Bronchial epithelial cell (primary cell): ENCODE measurements at regions not wholly inside any gene's neighbourhood (a gene's known extent, or its start where the extent isn't known, plus 50 kb on each side); places are given as distances from the start of the nearest gene placed in this dataset.
A peak's percentile ranks its signal among the peaks of the same experiment; 100 is the strongest.
"Not testable (repeated sequence)": the region's sequence is repeated elsewhere in the genome, so short reads cannot be mapped to it uniquely, and the experiment has no call there.

Experiments
- DNase-seq: peaks from one replicate; pipeline ENCODE4 v3.0.0-alpha.2; 2010; ENCODE audit warnings: low read depth
- FAIRE-seq: peaks from 2 replicates; lab custom pipeline; 2011; peaks lifted over from hg19 to GRCh38; lab: Jason Lieb, UNC
- H3K27me3 ChIP-seq: 2 replicates; pipeline ENCODE4 v1.5.1; 2011; ENCODE audit warnings: low read length; ENCODE audit not compliant: control insufficient read depth, insufficient read depth
- H3K36me3 ChIP-seq: 2 replicates; pipeline ENCODE4 v1.5.1; 2011; ENCODE audit warnings: low read length; ENCODE audit not compliant: control insufficient read depth, insufficient read depth
- H3K4me3 ChIP-seq: 2 replicates; pipeline ENCODE4 v1.5.1; 2011; ENCODE audit warnings: mild to moderate bottlenecking, low read depth, low read length, control low read depth
- TF ChIP-seq, protein P1 (sequence below): IDR thresholded peaks from 2 replicates; pipeline ENCODE4 v1.5.1; 2011; ENCODE audit warnings: mild to moderate bottlenecking, moderate library complexity, low read length, control low read depth, inconsistent platforms; ENCODE audit not compliant: insufficient read depth, severe bottlenecking

DNA sequence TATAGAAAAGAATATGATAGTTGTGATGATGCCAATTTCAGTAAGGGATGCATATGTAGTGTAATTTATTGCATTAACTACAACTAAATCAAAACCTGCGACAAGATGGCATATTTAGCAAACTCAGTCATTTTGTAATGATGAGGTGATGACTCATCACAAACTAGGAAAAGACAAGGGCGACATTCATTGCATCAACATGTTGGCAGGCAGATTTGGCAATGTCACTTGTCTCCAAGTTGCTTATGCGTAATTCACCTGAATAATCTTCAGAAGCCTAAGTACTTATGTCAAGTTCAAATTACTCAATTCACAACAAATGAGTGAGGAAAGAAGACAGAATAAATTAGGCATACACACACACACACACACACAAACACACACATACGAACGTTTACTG, 273.2 kb upstream of the RGPD4 start:
- no peak for FAIRE-seq
- TF ChIP-seq, protein P1, sequence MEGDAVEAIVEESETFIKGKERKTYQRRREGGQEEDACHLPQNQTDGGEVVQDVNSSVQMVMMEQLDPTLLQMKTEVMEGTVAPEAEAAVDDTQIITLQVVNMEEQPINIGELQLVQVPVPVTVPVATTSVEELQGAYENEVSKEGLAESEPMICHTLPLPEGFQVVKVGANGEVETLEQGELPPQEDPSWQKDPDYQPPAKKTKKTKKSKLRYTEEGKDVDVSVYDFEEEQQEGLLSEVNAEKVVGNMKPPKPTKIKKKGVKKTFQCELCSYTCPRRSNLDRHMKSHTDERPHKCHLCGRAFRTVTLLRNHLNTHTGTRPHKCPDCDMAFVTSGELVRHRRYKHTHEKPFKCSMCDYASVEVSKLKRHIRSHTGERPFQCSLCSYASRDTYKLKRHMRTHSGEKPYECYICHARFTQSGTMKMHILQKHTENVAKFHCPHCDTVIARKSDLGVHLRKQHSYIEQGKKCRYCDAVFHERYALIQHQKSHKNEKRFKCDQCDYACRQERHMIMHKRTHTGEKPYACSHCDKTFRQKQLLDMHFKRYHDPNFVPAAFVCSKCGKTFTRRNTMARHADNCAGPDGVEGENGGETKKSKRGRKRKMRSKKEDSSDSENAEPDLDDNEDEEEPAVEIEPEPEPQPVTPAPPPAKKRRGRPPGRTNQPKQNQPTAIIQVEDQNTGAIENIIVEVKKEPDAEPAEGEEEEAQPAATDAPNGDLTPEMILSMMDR, result no peak
- H3K4me3 ChIP-seq, result no peak overlapping the region
- H3K27me3 ChIP-seq, result no peaks in the 10 kb centered on the region
- no peaks in the 10 kb centered on the region for H3K36me3 ChIP-seq
- peak; percentile 73 for DNase-seq

DNA sequence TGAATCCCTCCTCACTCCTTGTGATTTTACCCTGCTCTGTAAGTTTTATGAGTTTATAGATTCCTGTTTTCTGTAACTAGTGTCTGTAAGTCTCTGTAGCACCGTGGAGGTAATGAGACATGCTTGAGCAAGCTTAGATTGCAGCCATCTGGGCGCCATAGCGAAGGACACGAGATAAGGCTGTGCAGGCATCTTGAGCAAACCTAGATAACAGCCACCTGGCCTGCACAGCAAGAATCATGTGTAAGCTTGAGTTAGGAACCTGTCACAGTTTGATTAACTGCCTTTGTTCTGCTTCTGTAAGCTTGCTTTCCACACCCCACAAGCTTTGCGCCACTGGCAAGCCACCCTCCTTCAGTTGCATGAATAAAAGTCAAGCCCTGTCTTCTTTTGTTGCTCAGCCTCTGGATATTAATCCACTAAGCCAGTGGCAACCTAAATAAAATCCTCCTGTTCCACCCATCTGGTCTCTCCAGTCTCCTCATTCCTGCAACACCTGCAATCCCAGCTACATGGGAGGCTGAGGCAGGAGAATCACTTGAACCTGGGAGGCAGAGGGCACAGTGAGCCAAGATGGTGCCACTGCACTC, 270.6 kb upstream of the RGPD4 start:
- no peak for DNase-seq
- Histone ChIP-seq H3K27me3 (no peaks in the 10 kb centered on the region), H3K4me3 (no peak overlapping the region), H3K36me3 (no peaks in the 10 kb centered on the region)
- TF ChIP-seq, protein P1, result no peak
- peak; percentile 83 for FAIRE-seq

DNA sequence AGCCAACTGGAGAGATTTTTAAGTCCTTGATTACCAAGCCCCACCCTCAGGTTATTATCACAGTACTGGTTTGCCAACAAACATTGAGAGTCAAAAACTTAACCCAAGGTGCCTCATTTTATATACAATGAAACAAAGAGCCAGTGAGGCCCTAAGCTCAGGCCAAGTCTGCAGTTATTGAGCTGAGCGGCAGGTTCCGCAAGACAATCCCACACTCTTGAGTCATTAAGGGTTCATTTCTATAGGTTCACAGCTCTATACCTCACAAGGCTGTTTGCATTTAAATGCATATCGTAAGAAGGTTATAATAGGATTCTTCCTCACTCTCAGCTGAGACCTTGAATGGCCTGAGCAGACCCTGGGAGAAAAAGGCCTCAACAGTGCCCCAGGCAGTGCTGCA, 268.4 kb upstream of the RGPD4 start:
- H3K4me3 ChIP-seq, result no peak overlapping the region
- H3K27me3 ChIP-seq, result no peaks in the 10 kb centered on the region
- TF ChIP-seq, protein P1, result no peak
- FAIRE-seq, result no peak
- DNase-seq, result no peak
- H3K36me3 ChIP-seq, result no peaks in the 10 kb centered on the region

DNA sequence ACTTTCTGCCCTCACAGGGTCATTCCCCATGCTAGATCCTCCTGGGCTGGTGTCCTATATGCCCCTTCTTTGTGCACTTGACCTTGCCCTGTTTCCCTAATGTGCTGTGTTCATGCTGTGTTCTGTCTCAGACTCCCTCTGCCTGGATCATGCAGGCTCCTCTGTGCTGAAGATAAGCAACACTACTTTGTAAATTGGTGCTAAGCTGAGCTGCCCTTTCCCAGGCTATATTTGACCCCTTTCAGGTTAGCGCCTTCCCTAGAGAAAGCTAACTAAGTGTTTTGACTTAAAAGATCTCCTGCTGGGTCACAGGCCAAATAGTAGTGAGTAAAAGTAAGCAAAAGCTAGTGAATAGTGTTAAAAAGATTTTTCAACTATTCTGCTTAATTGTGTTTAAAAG, 257.2 kb upstream of the RGPD4 start:
- DNase-seq (no peak), FAIRE-seq (no peak)
- no peak overlapping the region for H3K4me3 ChIP-seq
- TF ChIP-seq, protein P1, result no peak
- no peaks in the 10 kb centered on the region for H3K36me3 ChIP-seq
- H3K27me3 ChIP-seq, result no peaks in the 10 kb centered on the region

DNA sequence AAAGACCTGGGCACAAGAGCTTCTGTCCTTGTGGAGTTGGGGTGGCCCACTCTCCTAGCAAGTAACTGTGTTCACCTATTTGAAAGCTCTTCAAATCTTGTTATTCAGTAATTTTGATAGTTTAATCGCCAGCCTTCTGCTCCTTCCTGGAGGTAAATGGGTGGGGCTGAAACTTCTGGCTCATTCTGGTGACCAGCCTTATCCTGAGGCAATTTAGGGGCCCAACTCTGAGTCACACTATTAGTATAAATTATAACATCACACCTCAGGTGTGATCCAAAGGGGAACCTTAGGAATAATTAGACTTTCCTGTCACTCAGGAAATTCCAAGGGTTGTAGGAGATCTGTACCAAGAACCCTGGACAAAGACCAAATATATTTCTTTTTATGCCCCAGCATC, 255.8 kb upstream of the RGPD4 start:
- TF ChIP-seq, protein P1, result no peak
- H3K27me3 ChIP-seq, result no peaks in the 10 kb centered on the region
- DNase-seq (peak; percentile 80), FAIRE-seq (no peak)
- no peak overlapping the region for H3K4me3 ChIP-seq
- no peaks in the 10 kb centered on the region for H3K36me3 ChIP-seq

DNA sequence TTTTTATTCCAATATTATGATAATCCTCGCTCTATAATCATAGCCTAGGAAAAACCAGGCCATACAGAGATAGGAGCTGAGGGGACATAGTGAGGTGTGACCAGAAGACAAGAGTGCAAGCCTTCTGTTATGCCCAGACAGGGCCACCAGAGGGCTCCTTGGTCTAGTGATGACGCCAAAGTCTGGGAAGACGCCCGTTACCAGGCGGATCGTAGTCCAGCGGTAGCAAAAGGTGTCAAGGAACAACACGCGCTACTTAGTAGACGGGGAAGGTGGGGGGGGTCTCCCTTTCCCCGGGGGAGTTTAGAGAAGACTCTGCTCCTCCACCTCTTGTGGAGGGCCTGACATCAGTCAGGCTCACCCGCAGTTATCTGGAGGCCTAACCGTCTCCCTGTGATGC, 253.8 kb upstream of the RGPD4 start:
- not testable (repeated sequence) for H3K27me3 ChIP-seq, DNase-seq, H3K36me3 ChIP-seq, FAIRE-seq, H3K4me3 ChIP-seq
- TF ChIP-seq, protein P1, result peak; percentile 12
